K562 (cell line): ENCODE measurements at regions not wholly inside any gene's neighbourhood (a gene's known extent, or its start where the extent isn't known, plus 50 kb on each side); places are given as distances from the start of the nearest gene placed in this dataset.

Source experiments
- ATAC-seq: fragments of 200-7000 bp; cut with Tn5 transposase; 3 replicates; pipeline ENCODE4 v1.9.1; 2020; ENCODE audit warnings: moderate library complexity
- BruUV-seq: library from RNA; stranded (reverse); fragments of 400-500 nt; replicated peaks from 2 replicates; lab custom pipeline; 2021; lab: Mats Ljungman, UMichigan
- CTCF ChIA-PET: fragments of 300-600 bp; formaldehyde crosslinking; extraction: SDS; loops from one replicate; lab custom pipeline; 2021; ENCODE audit warnings: low intra/inter-chr PET ratio; lab: Yijun Ruan, JAX
- POLR2A ChIA-PET: fragments of 300-600, 350-650 bp; sonication (Branson Sonifier 250); formaldehyde crosslinking; extraction: SDS; loops from one replicate; lab custom pipeline; 2021; ENCODE audit warnings: antibody characterized with exemption, inconsistent platforms; lab: Yijun Ruan, JAX
- DNase-seq, 4 experiments: peaks; one replicate each; pipeline versions ENCODE4 v3.0.0 to v3.0.0-alpha.2; 2011 to 2018; ENCODE audit warnings: low spot score in 3 of 4, mixed read lengths in 3 of 4; ENCODE audit errors: extremely low read depth in 1 of 4
- FAIRE-seq: peaks from 2 replicates; lab custom pipeline; 2011; peaks lifted over from hg19 to GRCh38; lab: Jason Lieb, UNC
- H2AFZ ChIP-seq: 2 replicates; pipeline ENCODE4 v1.6.0; 2011; ENCODE audit warnings: low read depth, low read length, control low read depth, inconsistent platforms
- H3K27ac ChIP-seq: fragments of 200-600 bp; 3 replicates; pipeline ENCODE4 v1.8.0; 2011; ENCODE audit warnings: low read depth, mild to moderate bottlenecking, control low read depth, inconsistent platforms, low read length, moderate library complexity, mixed read lengths; ENCODE audit errors: extremely low read depth
- H3K27me3 ChIP-seq, 2 experiments: fragments of 300-600 bp in 1 of 2; 2 replicates in 1 of 2; 3 replicates in 1 of 2; pipeline versions ENCODE4 v1.6.0 to v1.8.0; 2011; ENCODE audit warnings: inconsistent platforms in 2 of 2, low read length in 2 of 2, mild to moderate bottlenecking in 1 of 2, mixed read lengths in 1 of 2, moderate library complexity in 1 of 2; ENCODE audit not compliant: control insufficient read depth in 2 of 2, insufficient read depth in 2 of 2
- H3K36me3 ChIP-seq: fragments of 300-600 bp; 3 replicates; pipeline ENCODE4 v1.8.0; 2011; ENCODE audit warnings: mild to moderate bottlenecking, low read length, inconsistent platforms; ENCODE audit not compliant: control insufficient read depth, insufficient read depth
- H3K4me1 ChIP-seq, 2 experiments: fragments of 200-600 bp in 1 of 2; replicated peaks in 1 of 2; 2 replicates in 1 of 2; 3 replicates in 1 of 2; pipeline versions ENCODE4 v1.5.1 to v1.8.0; 2011; ENCODE audit warnings: inconsistent platforms in 2 of 2, low read length in 2 of 2, mild to moderate bottlenecking in 1 of 2, mixed read lengths in 1 of 2, moderate library complexity in 1 of 2; ENCODE audit not compliant: control insufficient read depth in 2 of 2, insufficient read depth in 2 of 2
- H3K4me2 ChIP-seq: 2 replicates; pipeline ENCODE4 v1.6.1; 2011; ENCODE audit warnings: low read length, control low read depth, inconsistent platforms, mixed read lengths; ENCODE audit not compliant: insufficient read depth
- H3K4me3 ChIP-seq: fragments of 200-600 bp; sonication (generic), shearing (Covaris generic); 2 replicates; pipeline ENCODE4 v1.5.1; 2016; ENCODE audit warnings: control low read depth, inconsistent platforms
- H3K79me2 ChIP-seq: fragments of 200-600 bp; 3 replicates; pipeline ENCODE4 v1.8.0; 2011; ENCODE audit warnings: low read length, inconsistent platforms; ENCODE audit not compliant: control insufficient read depth, insufficient read depth
- H3K9ac ChIP-seq, 2 experiments: 2 replicates each; pipeline versions ENCODE4 v1.6.0 to v1.6.1; 2011; ENCODE audit warnings: low read depth in 2 of 2, low read length in 2 of 2, control low read depth in 1 of 2, inconsistent platforms in 1 of 2, mild to moderate bottlenecking in 1 of 2, mixed read lengths in 1 of 2; ENCODE audit not compliant: insufficient read depth in 1 of 2
- H3K9me1 ChIP-seq: one replicate; pipeline ENCODE4 v1.6.0; 2011; ENCODE audit warnings: inconsistent platforms, mild to moderate bottlenecking, low read length, moderate library complexity; ENCODE audit not compliant: control insufficient read depth, insufficient read depth
- H3K9me3 ChIP-seq: replicated peaks from 2 replicates; pipeline ENCODE4 v1.5.1; 2011; ENCODE audit warnings: low read depth, low read length, inconsistent platforms; ENCODE audit not compliant: control insufficient read depth, insufficient read depth
- H4K20me1 ChIP-seq: replicated peaks from 2 replicates; pipeline ENCODE4 v1.6.1; 2011; ENCODE audit warnings: low read length, inconsistent platforms, mixed read lengths; ENCODE audit not compliant: control insufficient read depth, insufficient read depth
- MTA2 ChIP-seq: fragments of 450-650 bp; IDR thresholded peaks from 2 replicates; pipeline ENCODE4 v1.6.1; 2016; ENCODE audit warnings: low read depth
- NFATC3 ChIP-seq: fragments of 450-650 bp; IDR thresholded peaks from 2 replicates; pipeline ENCODE4 v1.6.1; 2017; ENCODE audit warnings: mild to moderate bottlenecking
- PBX2 ChIP-seq, 2 experiments: IDR thresholded peaks in 1 of 2; conservative IDR thresholded peaks in 1 of 2; 2 replicates each; pipeline ENCODE4 v1.6.1; 2016; ENCODE audit warnings: low read depth in 2 of 2, mild to moderate bottlenecking in 1 of 2, missing compliant biosample characterization in 1 of 2, missing genetic modification characterization in 1 of 2, moderate library complexity in 1 of 2
- SIN3B ChIP-seq: fragments of 450-650 bp; IDR thresholded peaks from 2 replicates; pipeline ENCODE4 v1.6.1; 2017; ENCODE audit warnings: low read depth, mild to moderate bottlenecking, moderate library complexity
- THAP7 ChIP-seq: fragments of 250-450 bp; sonication (Bioruptor Pico); IDR thresholded peaks from 2 replicates; pipeline ENCODE4 v1.5.0; 2021
- WGBS: fragments of 100-300 bp; shearing (Covaris generic); methylation state at CpG from one replicate; pipeline ENCODE4 v1.1.6; 2016; ENCODE audit warnings: low coverage, mixed read lengths; ENCODE audit not compliant: insufficient coverage; ENCODE audit errors: missing lambda C conversion rate; 5-methylcytosine and 5-hydroxymethylcytosine counted together
- in situ Hi-C: fragments of 300-500 bp; cut with MboI; formaldehyde crosslinking; loops from 4 replicates; pipeline ENCODE4 v1.15.0; 2018; ENCODE audit warnings: inconsistent platforms, mixed read lengths
- intact Hi-C: fragments of 100-400 bp; cut with micrococcal nuclease; formaldehyde crosslinking; loops from 2 replicates; pipeline ENCODE4 v1.14.2; 2022

- H3K27me3 ChIP-seq, result no peaks in the 10 kb centered on the region
- 0% methylated on average over 6 of the region's 6 CpGs for WGBS
- H3K27ac ChIP-seq, result no peak overlapping the region
- H3K4me2 ChIP-seq, result no peak overlapping the region
- no peak overlapping the region for H3K9ac ChIP-seq
- in situ Hi-C loops, result no loop called here
- no peaks in the 10 kb centered on the region for H3K79me2 ChIP-seq
- no peaks in the 10 kb centered on the region for H3K4me1 ChIP-seq
- intact Hi-C loops, result no loop called here
- no peak overlapping the region for H3K4me3 ChIP-seq
- no peak for DNase-seq
- CTCF ChIA-PET, result no interaction called here
- FAIRE-seq, result no peak
- TF ChIP-seq MTA2, result no peak
- TF ChIP-seq PBX2 (CRISPR knock-in tag; IDR thresholded peaks at IDR 0.05; ENCODE audit: low read depth), result no peak
- no peak for TF ChIP-seq PBX2 (tag; conservative IDR thresholded peaks at IDR 0.05; ENCODE audit: low read depth)
- TF ChIP-seq SIN3B, result no peak
- TF ChIP-seq THAP7, result no peak
- TF ChIP-seq NFATC3, result no peak
- BruUV-seq, result no TSS peak
- H3K9me1 ChIP-seq, result no peaks in the 10 kb centered on the region
- no peaks in the 10 kb centered on the region for H3K36me3 ChIP-seq
- H2AFZ ChIP-seq, result no peak overlapping the region
- POLR2A ChIA-PET, result no interaction called here
- H4K20me1 ChIP-seq, result no peaks in the 10 kb centered on the region
- ATAC-seq, result no peak
- no peaks in the 10 kb centered on the region; the same call in 1 of the 2 replicates for H3K9me3 ChIP-seq
Measured at GRCh38 chr16:51524555-51525373, 373.7 kb upstream of the SALL1 start.
